Right lobe of liver (tissue), 4 donors: ENCODE measurements at regions not wholly inside any gene's neighbourhood (a gene's known extent, or its start where the extent isn't known, plus 50 kb on each side); places are given as distances from the start of the nearest gene placed in this dataset.

Source experiments
- POLR2A ChIP-seq: fragments of 450-650 bp; IDR thresholded peaks from one replicate; pipeline ENCODE4 v1.6.1; 2017; ENCODE audit warnings: antibody characterized with exemption, mild to moderate bottlenecking
- TF ChIP-seq, protein P1 (sequence below), 4 donors: fragments of 200-600 bp in 3 of 4; fragments of 450-650 bp in 1 of 4; IDR thresholded peaks; one replicate each; pipeline versions ENCODE4 v1.5.1 to v1.8.0; 2016 to 2022; ENCODE audit warnings: antibody characterized with exemption in 4 of 4, mild to moderate bottlenecking in 2 of 4
- donor health status: DM: no; HTN: no; CAD: no.
- donor health status: DM: no; HTN: no; CAD: no.
- donor health status: DM: no; HTN: yes; CAD: no.

DNA sequence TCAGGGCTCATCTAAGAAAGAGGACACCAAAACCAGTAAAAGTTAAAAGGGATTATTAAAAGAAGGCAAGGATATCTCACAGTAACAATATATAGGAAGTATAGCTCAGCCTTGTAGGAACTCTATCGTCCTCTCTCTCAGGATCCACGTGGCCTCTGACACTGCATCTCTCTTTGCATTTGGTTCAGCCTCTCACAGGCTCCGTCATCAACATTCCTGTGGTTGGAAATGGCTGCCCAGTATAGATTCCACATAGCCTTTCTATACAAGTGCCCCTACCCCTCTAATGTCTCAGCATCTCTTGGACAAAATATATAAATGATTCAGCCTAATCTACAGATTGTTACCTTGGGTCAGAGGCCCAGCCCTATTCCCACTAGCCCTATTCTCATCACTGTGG lies 101.3 kb upstream of the DBX1 start:
- no peak for TF ChIP-seq POLR2A
- TF ChIP-seq, protein P1, sequence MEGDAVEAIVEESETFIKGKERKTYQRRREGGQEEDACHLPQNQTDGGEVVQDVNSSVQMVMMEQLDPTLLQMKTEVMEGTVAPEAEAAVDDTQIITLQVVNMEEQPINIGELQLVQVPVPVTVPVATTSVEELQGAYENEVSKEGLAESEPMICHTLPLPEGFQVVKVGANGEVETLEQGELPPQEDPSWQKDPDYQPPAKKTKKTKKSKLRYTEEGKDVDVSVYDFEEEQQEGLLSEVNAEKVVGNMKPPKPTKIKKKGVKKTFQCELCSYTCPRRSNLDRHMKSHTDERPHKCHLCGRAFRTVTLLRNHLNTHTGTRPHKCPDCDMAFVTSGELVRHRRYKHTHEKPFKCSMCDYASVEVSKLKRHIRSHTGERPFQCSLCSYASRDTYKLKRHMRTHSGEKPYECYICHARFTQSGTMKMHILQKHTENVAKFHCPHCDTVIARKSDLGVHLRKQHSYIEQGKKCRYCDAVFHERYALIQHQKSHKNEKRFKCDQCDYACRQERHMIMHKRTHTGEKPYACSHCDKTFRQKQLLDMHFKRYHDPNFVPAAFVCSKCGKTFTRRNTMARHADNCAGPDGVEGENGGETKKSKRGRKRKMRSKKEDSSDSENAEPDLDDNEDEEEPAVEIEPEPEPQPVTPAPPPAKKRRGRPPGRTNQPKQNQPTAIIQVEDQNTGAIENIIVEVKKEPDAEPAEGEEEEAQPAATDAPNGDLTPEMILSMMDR (IDR thresholded peaks at IDR 0.05), result no peak
